Caco-2 (cell line): ENCODE measurements at regions not wholly inside any gene's neighbourhood (a gene's known extent, or its start where the extent isn't known, plus 50 kb on each side); places are given as distances from the start of the nearest gene placed in this dataset.

Experiments used
- BruUV-seq: library from RNA; stranded (reverse); fragments of 400-500 nt; replicated peaks from 2 replicates; lab custom pipeline; 2021; lab: Mats Ljungman, UMichigan
- CTCF ChIA-PET: fragments of 300-600 bp; sonication (Branson Sonifier 250); formaldehyde crosslinking; loops from one replicate; lab custom pipeline; 2022; ENCODE audit warnings: antibody characterized with exemption; lab: Charles Lee
- POLR2A ChIA-PET: fragments of 300-600 bp; sonication (Branson Sonifier 250); formaldehyde crosslinking; loops from one replicate; lab custom pipeline; 2022; ENCODE audit warnings: antibody characterized with exemption; lab: Charles Lee
- DNase-seq, 2 experiments: peaks; one replicate each; pipeline versions ENCODE4 v3.0.0 to v3.0.0-alpha.2; 2020 to 2022
- H3K27me3 ChIP-seq: replicated peaks from 2 replicates; pipeline ENCODE4 v1.6.0; 2011; ENCODE audit warnings: low read length; ENCODE audit not compliant: control insufficient read depth, insufficient read depth
- H3K36me3 ChIP-seq: 2 replicates; pipeline ENCODE4 v1.5.1; 2011; ENCODE audit warnings: low read length; ENCODE audit not compliant: control insufficient read depth, insufficient read depth
- H3K4me1 ChIP-seq: fragments of 250-450 bp; sonication (Bioruptor Pico); 2 replicates; pipeline ENCODE4 v1.5.1; 2020; ENCODE audit warnings: mild to moderate bottlenecking
- H3K4me3 ChIP-seq: 2 replicates; pipeline ENCODE4 v1.5.1; 2011; ENCODE audit warnings: low read depth, mild to moderate bottlenecking, control low read depth, low read length
- H3K9me3 ChIP-seq: fragments of 250-450 bp; sonication (Bioruptor Pico); 2 replicates; pipeline ENCODE4 v1.5.1; 2020; ENCODE audit warnings: mild to moderate bottlenecking, moderate library complexity
- H3K27ac Mint-ChIP-seq: one replicate; pipeline ENCODE4 v1.8.0; 2022; ENCODE audit warnings: mixed read lengths; ENCODE audit not compliant: unreplicated experiment
- H3K27me3 Mint-ChIP-seq: one replicate; pipeline ENCODE4 v1.8.0; 2022; ENCODE audit warnings: mixed read lengths; ENCODE audit not compliant: insufficient read depth, unreplicated experiment
- H3K36me3 Mint-ChIP-seq: one replicate; pipeline ENCODE4 v1.8.0; 2022; ENCODE audit warnings: mild to moderate bottlenecking, mixed read lengths; ENCODE audit not compliant: insufficient read depth, unreplicated experiment
- H3K4me1 Mint-ChIP-seq: one replicate; pipeline ENCODE4 v1.8.0; 2022; ENCODE audit warnings: low read depth, mixed read lengths; ENCODE audit not compliant: unreplicated experiment
- H3K4me3 Mint-ChIP-seq: one replicate; pipeline ENCODE4 v1.8.0; 2022; ENCODE audit warnings: mild to moderate bottlenecking, moderate library complexity, mixed read lengths; ENCODE audit not compliant: unreplicated experiment
- H3K9me3 Mint-ChIP-seq: one replicate; pipeline ENCODE4 v1.8.0; 2022; ENCODE audit warnings: mixed read lengths; ENCODE audit not compliant: unreplicated experiment
- CTCF ChIP-seq, 2 experiments: fragments of 200-600 bp in 1 of 2; IDR thresholded peaks; 1 replicate in 1 of 2; 2 replicates in 1 of 2; pipeline versions ENCODE4 v1.5.1 to v1.8.0; 2011 to 2022; ENCODE audit warnings: antibody characterized with exemption in 1 of 2, control low read depth in 1 of 2, inconsistent platforms in 1 of 2, low read depth in 1 of 2, low read length in 1 of 2, mild to moderate bottlenecking in 1 of 2, moderate library complexity in 1 of 2; ENCODE audit not compliant: insufficient read depth in 1 of 2, severe bottlenecking in 1 of 2, unreplicated experiment in 1 of 2
- intact Hi-C: fragments of 100-400 bp; cut with micrococcal nuclease; formaldehyde crosslinking; loops from one replicate; pipeline ENCODE4 v1.10.0; 2022; ENCODE audit not compliant: unreplicated experiment

GRCh38 chrX:17206584-17206983 is 168.4 kb upstream of the NHS start:
- no peak for DNase-seq
- no peaks in the 10 kb centered on the region for H3K36me3 ChIP-seq
- H3K4me3 ChIP-seq, result no peak overlapping the region
- H3K36me3 Mint-ChIP-seq, result no peaks in the 10 kb centered on the region
- no peaks in the 10 kb centered on the region for H3K4me1 ChIP-seq
- H3K27me3 Mint-ChIP-seq, result peaks cover 16% of the 10 kb centered on the region
- no peak overlapping the region for H3K4me3 Mint-ChIP-seq
- intact Hi-C loops, result no loop called here
- no peaks in the 10 kb centered on the region for H3K9me3 Mint-ChIP-seq
- TF ChIP-seq CTCF (IDR thresholded peaks at IDR 0.05; ENCODE audit: insufficient read depth in 1 of 2, low read depth in 1 of 2, low read length in 1 of 2, severe bottlenecking in 1 of 2, unreplicated experiment in 1 of 2), result no peak
- no peaks in the 10 kb centered on the region for H3K9me3 ChIP-seq
- ChIA-PET CTCF (no interaction called here), POLR2A (no interaction called here)
- no TSS peak for BruUV-seq
- H3K27ac Mint-ChIP-seq, result no peak overlapping the region
- no peaks in the 10 kb centered on the region for H3K27me3 ChIP-seq
- no peaks in the 10 kb centered on the region for H3K4me1 Mint-ChIP-seq

GRCh38 chrX:17214962-17215361 is 160.0 kb upstream of the NHS start:
- ChIA-PET POLR2A (no interaction called here), CTCF (no interaction called here)
- Mint-ChIP-seq H3K27me3 (peaks cover 17% of the 10 kb centered on the region), H3K4me3 (no peak overlapping the region), H3K4me1 (no peaks in the 10 kb centered on the region), H3K9me3 (peaks cover 10% of the 10 kb centered on the region), H3K27ac (no peak overlapping the region), H3K36me3 (no peaks in the 10 kb centered on the region)
- Histone ChIP-seq H3K27me3 (no peaks in the 10 kb centered on the region), H3K4me1 (no peaks in the 10 kb centered on the region), H3K36me3 (no peaks in the 10 kb centered on the region), H3K9me3 (no peaks in the 10 kb centered on the region), H3K4me3 (no peak overlapping the region)
- DNase-seq, result no peak
- BruUV-seq, result no TSS peak
- intact Hi-C loops, result no loop called here
- no peak for TF ChIP-seq CTCF (IDR thresholded peaks at IDR 0.05; ENCODE audit: insufficient read depth in 1 of 2, low read depth in 1 of 2, low read length in 1 of 2, severe bottlenecking in 1 of 2, unreplicated experiment in 1 of 2)

- POLR2A ChIA-PET, result no interaction called here
These were observed 148.3 kb upstream of the NHS start for GRCh38 chrX:17226736-17227135.

More at GRCh38 chrX:17226736-17227135, 148.3 kb upstream of the NHS start:
- Histone ChIP-seq H3K4me1 (no peaks in the 10 kb centered on the region), H3K9me3 (no peaks in the 10 kb centered on the region), H3K4me3 (no peak overlapping the region), H3K36me3 (no peaks in the 10 kb centered on the region), H3K27me3 (no peaks in the 10 kb centered on the region)
- intact Hi-C loops, result no loop called here
- Mint-ChIP-seq H3K36me3 (no peaks in the 10 kb centered on the region), H3K27ac (no peak overlapping the region), H3K27me3 (no peaks in the 10 kb centered on the region), H3K9me3 (no peaks in the 10 kb centered on the region), H3K4me1 (no peaks in the 10 kb centered on the region), H3K4me3 (no peak overlapping the region)
- CTCF ChIA-PET, result no interaction called here
- no peak for DNase-seq
- no TSS peak for BruUV-seq
- TF ChIP-seq CTCF (IDR thresholded peaks at IDR 0.05; ENCODE audit: insufficient read depth in 1 of 2, low read depth in 1 of 2, low read length in 1 of 2, severe bottlenecking in 1 of 2, unreplicated experiment in 1 of 2), result no peak
